ENCODE measurements at regions not wholly inside any gene's neighbourhood (a gene's known extent, or its start where the extent isn't known, plus 50 kb on each side); places are given as distances from the start of the nearest gene placed in this dataset.

DNA sequence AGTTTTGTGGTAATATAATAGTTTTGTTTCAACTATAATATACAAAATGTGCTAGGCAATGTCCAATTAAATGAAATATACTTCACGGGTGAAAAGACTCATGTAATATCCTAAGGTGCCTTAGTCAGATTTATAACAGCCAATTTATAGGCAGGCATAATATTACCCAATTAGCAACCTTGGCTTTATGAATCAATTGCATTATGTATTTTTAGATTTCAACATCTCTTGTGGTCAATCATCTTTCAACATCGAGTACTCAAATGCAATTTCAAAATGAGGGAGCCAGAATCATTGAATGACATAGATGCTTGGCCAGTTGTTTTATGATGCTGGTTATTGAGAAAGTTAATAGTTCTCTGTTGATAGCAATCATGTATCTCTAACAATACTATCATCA lies 110.3 kb upstream of the SP8 start:
- no peak for TF ChIP-seq POLR2A (IDR thresholded peaks at IDR 0.05)
- TF ChIP-seq, protein P1, sequence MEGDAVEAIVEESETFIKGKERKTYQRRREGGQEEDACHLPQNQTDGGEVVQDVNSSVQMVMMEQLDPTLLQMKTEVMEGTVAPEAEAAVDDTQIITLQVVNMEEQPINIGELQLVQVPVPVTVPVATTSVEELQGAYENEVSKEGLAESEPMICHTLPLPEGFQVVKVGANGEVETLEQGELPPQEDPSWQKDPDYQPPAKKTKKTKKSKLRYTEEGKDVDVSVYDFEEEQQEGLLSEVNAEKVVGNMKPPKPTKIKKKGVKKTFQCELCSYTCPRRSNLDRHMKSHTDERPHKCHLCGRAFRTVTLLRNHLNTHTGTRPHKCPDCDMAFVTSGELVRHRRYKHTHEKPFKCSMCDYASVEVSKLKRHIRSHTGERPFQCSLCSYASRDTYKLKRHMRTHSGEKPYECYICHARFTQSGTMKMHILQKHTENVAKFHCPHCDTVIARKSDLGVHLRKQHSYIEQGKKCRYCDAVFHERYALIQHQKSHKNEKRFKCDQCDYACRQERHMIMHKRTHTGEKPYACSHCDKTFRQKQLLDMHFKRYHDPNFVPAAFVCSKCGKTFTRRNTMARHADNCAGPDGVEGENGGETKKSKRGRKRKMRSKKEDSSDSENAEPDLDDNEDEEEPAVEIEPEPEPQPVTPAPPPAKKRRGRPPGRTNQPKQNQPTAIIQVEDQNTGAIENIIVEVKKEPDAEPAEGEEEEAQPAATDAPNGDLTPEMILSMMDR (IDR thresholded peaks at IDR 0.05), result no peak
